ENCODE measurements at regions not wholly inside any gene's neighbourhood (a gene's known extent, or its start where the extent isn't known, plus 50 kb on each side); places are given as distances from the start of the nearest gene placed in this dataset.

- TF ChIP-seq, protein P1, sequence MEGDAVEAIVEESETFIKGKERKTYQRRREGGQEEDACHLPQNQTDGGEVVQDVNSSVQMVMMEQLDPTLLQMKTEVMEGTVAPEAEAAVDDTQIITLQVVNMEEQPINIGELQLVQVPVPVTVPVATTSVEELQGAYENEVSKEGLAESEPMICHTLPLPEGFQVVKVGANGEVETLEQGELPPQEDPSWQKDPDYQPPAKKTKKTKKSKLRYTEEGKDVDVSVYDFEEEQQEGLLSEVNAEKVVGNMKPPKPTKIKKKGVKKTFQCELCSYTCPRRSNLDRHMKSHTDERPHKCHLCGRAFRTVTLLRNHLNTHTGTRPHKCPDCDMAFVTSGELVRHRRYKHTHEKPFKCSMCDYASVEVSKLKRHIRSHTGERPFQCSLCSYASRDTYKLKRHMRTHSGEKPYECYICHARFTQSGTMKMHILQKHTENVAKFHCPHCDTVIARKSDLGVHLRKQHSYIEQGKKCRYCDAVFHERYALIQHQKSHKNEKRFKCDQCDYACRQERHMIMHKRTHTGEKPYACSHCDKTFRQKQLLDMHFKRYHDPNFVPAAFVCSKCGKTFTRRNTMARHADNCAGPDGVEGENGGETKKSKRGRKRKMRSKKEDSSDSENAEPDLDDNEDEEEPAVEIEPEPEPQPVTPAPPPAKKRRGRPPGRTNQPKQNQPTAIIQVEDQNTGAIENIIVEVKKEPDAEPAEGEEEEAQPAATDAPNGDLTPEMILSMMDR (IDR thresholded peaks at IDR 0.05): no peak
- no peak for DNase-seq
- H3K4me3 ChIP-seq: no peak overlapping the region
These were observed 245.7 kb upstream of the RND3 start for GRCh38 chr2:150733051-150733618.

GRCh38 chr2:150732491-150732890, 245.0 kb upstream of the RND3 start:
- Histone ChIP-seq H3K9me3 (no peaks in the 10 kb centered on the region), H3K4me3 (no peak overlapping the region), H3K36me3 (ENCODE audit: low read depth) (no peaks in the 10 kb centered on the region), H3K4me1 (ENCODE audit: low read depth) (no peaks in the 10 kb centered on the region)
- DNase-seq (no peak), ATAC-seq (no peak)
- TF ChIP-seq, protein P1 (IDR thresholded peaks at IDR 0.05): no peak
- intact Hi-C loops (cut with DNase I, micrococcal nuclease): no loop called here

More at GRCh38 chr2:150733051-150733618, 245.7 kb upstream of the RND3 start:
- no peaks in the 10 kb centered on the region for H3K9me3 ChIP-seq
- H3K4me1 ChIP-seq (ENCODE audit: low read depth): no peaks in the 10 kb centered on the region
- intact Hi-C loops (cut with DNase I, micrococcal nuclease): no loop called here
- no peak for ATAC-seq
- no peaks in the 10 kb centered on the region for H3K36me3 ChIP-seq (ENCODE audit: low read depth)

DNA sequence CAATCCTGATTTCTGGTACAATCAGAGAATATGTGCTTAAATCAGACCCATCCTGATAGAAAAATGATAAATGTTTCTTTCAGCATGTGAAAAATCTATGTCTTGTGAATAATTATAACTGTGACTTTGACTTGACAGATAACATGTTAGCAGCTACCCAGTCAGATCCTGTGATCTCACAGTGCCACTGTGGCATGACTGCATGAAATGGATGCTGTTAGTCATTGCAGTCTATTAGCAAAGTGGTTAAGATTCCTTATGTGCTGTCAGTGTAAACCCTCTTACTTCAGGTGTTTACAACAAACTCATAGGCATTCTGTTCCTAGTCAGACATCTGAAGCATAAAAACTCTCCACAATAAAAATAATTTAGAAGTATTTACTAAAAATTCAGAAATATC, 244.6 kb upstream of the RND3 start:
- Histone ChIP-seq H3K9me3 (no peaks in the 10 kb centered on the region), H3K36me3 (ENCODE audit: low read depth) (no peaks in the 10 kb centered on the region), H3K4me3 (no peak overlapping the region), H3K4me1 (ENCODE audit: low read depth) (no peaks in the 10 kb centered on the region)
- DNase-seq: no peak
- no peak for ATAC-seq
- intact Hi-C loops (cut with DNase I, micrococcal nuclease): no loop called here
- TF ChIP-seq, protein P1 (IDR thresholded peaks at IDR 0.05): no peak

DNA sequence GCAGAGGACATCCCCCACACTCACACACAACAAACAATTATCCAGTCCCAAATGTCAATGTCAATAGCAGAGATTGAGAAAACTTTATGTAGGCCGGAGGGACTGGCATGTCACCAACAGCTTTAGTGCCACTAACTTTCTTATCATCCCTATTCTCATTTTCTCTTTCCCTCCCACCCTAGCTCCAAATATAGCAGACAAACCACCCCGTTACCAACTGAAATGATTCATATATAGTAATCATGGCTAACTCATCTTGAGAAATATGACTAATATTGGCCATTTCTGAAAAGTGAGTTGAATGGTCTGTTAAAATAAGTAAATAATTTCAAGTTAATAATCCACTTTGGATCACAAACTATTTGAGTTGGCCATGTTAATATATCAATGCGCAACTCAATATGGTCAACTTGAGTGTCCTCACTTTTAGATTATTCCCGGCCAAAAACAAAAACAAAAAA, 242.1 kb upstream of the RND3 start:
- DNase-seq (no peak), ATAC-seq (no peak)
- no peak overlapping the region for H3K4me3 ChIP-seq
- TF ChIP-seq, protein P1 (IDR thresholded peaks at IDR 0.05): no peak
- no peaks in the 10 kb centered on the region for H3K4me1 ChIP-seq (ENCODE audit: low read depth)
- H3K9me3 ChIP-seq: no peaks in the 10 kb centered on the region
- H3K36me3 ChIP-seq (ENCODE audit: low read depth): no peaks in the 10 kb centered on the region
- intact Hi-C loops (cut with DNase I, micrococcal nuclease): no loop called here

DNA sequence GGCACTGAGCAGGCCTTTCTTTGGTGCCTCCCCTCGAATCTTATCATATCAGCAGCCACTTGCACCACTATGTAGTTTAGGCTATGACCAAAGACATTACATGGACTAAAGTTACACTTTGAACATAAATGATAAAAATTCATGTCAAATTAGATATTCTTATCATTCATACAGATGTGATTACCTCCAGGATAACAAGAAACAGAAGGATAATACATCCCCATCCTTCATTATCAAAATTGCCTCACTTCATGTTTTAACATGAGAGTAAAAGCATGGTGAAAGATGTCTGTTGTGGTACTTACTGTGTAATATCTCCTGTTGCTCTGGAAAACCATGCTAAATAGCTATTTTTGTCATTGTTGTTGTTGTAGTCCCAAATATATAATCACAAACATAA, 230.8 kb upstream of the RND3 start:
- TF ChIP-seq, protein P1 (IDR thresholded peaks at IDR 0.05): no peak
- no peak overlapping the region for H3K4me3 ChIP-seq
- no peak for DNase-seq
- H3K36me3 ChIP-seq (ENCODE audit: low read depth): no peaks in the 10 kb centered on the region
- no peaks in the 10 kb centered on the region for H3K4me1 ChIP-seq (ENCODE audit: low read depth)
- no peak for ATAC-seq
- no peaks in the 10 kb centered on the region for H3K9me3 ChIP-seq
- intact Hi-C loops (cut with DNase I, micrococcal nuclease): no loop called here

GRCh38 chr2:150716186-150716585, 228.7 kb upstream of the RND3 start:
- DNase-seq: no peak
- Histone ChIP-seq H3K9me3 (no peaks in the 10 kb centered on the region), H3K4me1 (ENCODE audit: low read depth) (no peaks in the 10 kb centered on the region), H3K4me3 (no peak overlapping the region), H3K36me3 (ENCODE audit: low read depth) (no peaks in the 10 kb centered on the region)
- intact Hi-C loops (cut with DNase I, micrococcal nuclease): no loop called here
- TF ChIP-seq, protein P1 (IDR thresholded peaks at IDR 0.05): no peak
- no peak for ATAC-seq

All from mucosa of descending colon (tissue), 3 donors.